Caco-2 (cell line): ENCODE measurements at regions not wholly inside any gene's neighbourhood (a gene's known extent, or its start where the extent isn't known, plus 50 kb on each side); places are given as distances from the start of the nearest gene placed in this dataset.

Experiments
- BruUV-seq: library from RNA; stranded (reverse); fragments of 400-500 nt; replicated peaks from 2 replicates; lab custom pipeline; 2021; lab: Mats Ljungman, UMichigan
- CTCF ChIA-PET: fragments of 300-600 bp; sonication (Branson Sonifier 250); formaldehyde crosslinking; loops from one replicate; lab custom pipeline; 2022; ENCODE audit warnings: antibody characterized with exemption; lab: Charles Lee
- POLR2A ChIA-PET: fragments of 300-600 bp; sonication (Branson Sonifier 250); formaldehyde crosslinking; loops from one replicate; lab custom pipeline; 2022; ENCODE audit warnings: antibody characterized with exemption; lab: Charles Lee
- DNase-seq, 2 experiments: peaks; one replicate each; pipeline versions ENCODE4 v3.0.0 to v3.0.0-alpha.2; 2020 to 2022
- H3K27me3 ChIP-seq: replicated peaks from 2 replicates; pipeline ENCODE4 v1.6.0; 2011; ENCODE audit warnings: low read length; ENCODE audit not compliant: control insufficient read depth, insufficient read depth
- H3K36me3 ChIP-seq: 2 replicates; pipeline ENCODE4 v1.5.1; 2011; ENCODE audit warnings: low read length; ENCODE audit not compliant: control insufficient read depth, insufficient read depth
- H3K4me1 ChIP-seq: fragments of 250-450 bp; sonication (Bioruptor Pico); 2 replicates; pipeline ENCODE4 v1.5.1; 2020; ENCODE audit warnings: mild to moderate bottlenecking
- H3K4me3 ChIP-seq: 2 replicates; pipeline ENCODE4 v1.5.1; 2011; ENCODE audit warnings: low read depth, mild to moderate bottlenecking, control low read depth, low read length
- H3K9me3 ChIP-seq: fragments of 250-450 bp; sonication (Bioruptor Pico); 2 replicates; pipeline ENCODE4 v1.5.1; 2020; ENCODE audit warnings: mild to moderate bottlenecking, moderate library complexity
- H3K27ac Mint-ChIP-seq: one replicate; pipeline ENCODE4 v1.8.0; 2022; ENCODE audit warnings: mixed read lengths; ENCODE audit not compliant: unreplicated experiment
- H3K27me3 Mint-ChIP-seq: one replicate; pipeline ENCODE4 v1.8.0; 2022; ENCODE audit warnings: mixed read lengths; ENCODE audit not compliant: insufficient read depth, unreplicated experiment
- H3K36me3 Mint-ChIP-seq: one replicate; pipeline ENCODE4 v1.8.0; 2022; ENCODE audit warnings: mild to moderate bottlenecking, mixed read lengths; ENCODE audit not compliant: insufficient read depth, unreplicated experiment
- H3K4me1 Mint-ChIP-seq: one replicate; pipeline ENCODE4 v1.8.0; 2022; ENCODE audit warnings: low read depth, mixed read lengths; ENCODE audit not compliant: unreplicated experiment
- H3K4me3 Mint-ChIP-seq: one replicate; pipeline ENCODE4 v1.8.0; 2022; ENCODE audit warnings: mild to moderate bottlenecking, moderate library complexity, mixed read lengths; ENCODE audit not compliant: unreplicated experiment
- H3K9me3 Mint-ChIP-seq: one replicate; pipeline ENCODE4 v1.8.0; 2022; ENCODE audit warnings: mixed read lengths; ENCODE audit not compliant: unreplicated experiment
- CTCF ChIP-seq, 2 experiments: fragments of 200-600 bp in 1 of 2; IDR thresholded peaks; 1 replicate in 1 of 2; 2 replicates in 1 of 2; pipeline versions ENCODE4 v1.5.1 to v1.8.0; 2011 to 2022; ENCODE audit warnings: antibody characterized with exemption in 1 of 2, control low read depth in 1 of 2, inconsistent platforms in 1 of 2, low read depth in 1 of 2, low read length in 1 of 2, mild to moderate bottlenecking in 1 of 2, moderate library complexity in 1 of 2; ENCODE audit not compliant: insufficient read depth in 1 of 2, severe bottlenecking in 1 of 2, unreplicated experiment in 1 of 2
- intact Hi-C: fragments of 100-400 bp; cut with micrococcal nuclease; formaldehyde crosslinking; loops from one replicate; pipeline ENCODE4 v1.10.0; 2022; ENCODE audit not compliant: unreplicated experiment

GRCh38 chr4:122988696-122989095, 66.3 kb upstream of the NUDT6 start:
- no peaks in the 10 kb centered on the region; the same call in 1 of the 2 replicates for H3K36me3 ChIP-seq
- no peaks in the 10 kb centered on the region for H3K27me3 ChIP-seq
- no TSS peak for BruUV-seq
- H3K4me1 ChIP-seq, result no peaks in the 10 kb centered on the region
- peaks cover 41% of the 10 kb centered on the region for H3K9me3 Mint-ChIP-seq
- H3K27me3 Mint-ChIP-seq, result no peaks in the 10 kb centered on the region
- no peak for TF ChIP-seq CTCF (IDR thresholded peaks at IDR 0.05; ENCODE audit: insufficient read depth in 1 of 2, low read depth in 1 of 2, low read length in 1 of 2, severe bottlenecking in 1 of 2, unreplicated experiment in 1 of 2)
- no peaks in the 10 kb centered on the region for H3K4me1 Mint-ChIP-seq
- H3K4me3 ChIP-seq, result no peak overlapping the region
- POLR2A ChIA-PET, result no interaction called here
- no peak overlapping the region for H3K27ac Mint-ChIP-seq
- H3K36me3 Mint-ChIP-seq, result no peaks in the 10 kb centered on the region
- no peak overlapping the region for H3K4me3 Mint-ChIP-seq
- H3K9me3 ChIP-seq, result no peaks in the 10 kb centered on the region
- CTCF ChIA-PET, result no interaction called here
- DNase-seq, result no peak
- intact Hi-C loops, result no loop called here

- Histone ChIP-seq H3K4me3 (no peak overlapping the region), H3K27me3 (no peaks in the 10 kb centered on the region), H3K9me3 (no peaks in the 10 kb centered on the region), H3K4me1 (no peaks in the 10 kb centered on the region), H3K36me3 (no peaks in the 10 kb centered on the region; the same call in 1 of the 2 replicates)
- Mint-ChIP-seq H3K4me1 (no peaks in the 10 kb centered on the region), H3K4me3 (no peak overlapping the region), H3K27ac (no peak overlapping the region), H3K27me3 (no peaks in the 10 kb centered on the region), H3K9me3 (peaks cover 34% of the 10 kb centered on the region), H3K36me3 (no peaks in the 10 kb centered on the region)
- BruUV-seq, result no TSS peak
- intact Hi-C loops, result no loop called here
- POLR2A ChIA-PET, result no interaction called here
- DNase-seq, result no peak
- no peak for TF ChIP-seq CTCF (IDR thresholded peaks at IDR 0.05; ENCODE audit: insufficient read depth in 1 of 2, low read depth in 1 of 2, low read length in 1 of 2, severe bottlenecking in 1 of 2, unreplicated experiment in 1 of 2)
- CTCF ChIA-PET, result no interaction called here
These were observed 68.5 kb upstream of the NUDT6 start for GRCh38 chr4:122990891-122991290.

- Mint-ChIP-seq H3K36me3 (no peaks in the 10 kb centered on the region), H3K27ac (no peak overlapping the region)
These were observed 69.7 kb upstream of the NUDT6 start for GRCh38 chr4:122992057-122992456.

More at GRCh38 chr4:122992057-122992456, 69.7 kb upstream of the NUDT6 start:
- no peaks in the 10 kb centered on the region for H3K9me3 ChIP-seq
- POLR2A ChIA-PET, result no interaction called here
- intact Hi-C loops, result no loop called here
- Mint-ChIP-seq H3K4me3 (no peak overlapping the region), H3K4me1 (no peaks in the 10 kb centered on the region), H3K9me3 (peaks cover 23% of the 10 kb centered on the region), H3K27me3 (no peaks in the 10 kb centered on the region)
- CTCF ChIA-PET, result no interaction called here
- no peaks in the 10 kb centered on the region for H3K4me1 ChIP-seq
- H3K36me3 ChIP-seq, result no peaks in the 10 kb centered on the region; the same call in 1 of the 2 replicates
- TF ChIP-seq CTCF (IDR thresholded peaks at IDR 0.05; ENCODE audit: insufficient read depth in 1 of 2, low read depth in 1 of 2, low read length in 1 of 2, severe bottlenecking in 1 of 2, unreplicated experiment in 1 of 2), result no peak
- H3K27me3 ChIP-seq, result no peaks in the 10 kb centered on the region
- no peak overlapping the region for H3K4me3 ChIP-seq
- DNase-seq, result no peak
- no TSS peak for BruUV-seq
